Progenitor cell of endocrine pancreas (in vitro differentiated cells): ENCODE measurements at regions not wholly inside any gene's neighbourhood (a gene's known extent, or its start where the extent isn't known, plus 50 kb on each side); places are given as distances from the start of the nearest gene placed in this dataset.
A peak's percentile ranks its signal among the peaks of the same experiment; 100 is the strongest.

Experiments used
- DNase-seq: peaks from one replicate; pipeline ENCODE4 v3.0.0; 2021; ENCODE audit warnings: low spot score; ENCODE audit not compliant: unreplicated experiment
- H3K27ac Mint-ChIP-seq: 2 replicates; pipeline ENCODE4 v1.8.0; 2021; ENCODE audit warnings: mild to moderate bottlenecking, moderate library complexity, mixed read lengths
- H3K27me3 Mint-ChIP-seq: 2 replicates; pipeline ENCODE4 v1.8.0; 2021; ENCODE audit warnings: mixed read lengths
- H3K36me3 Mint-ChIP-seq: 2 replicates; pipeline ENCODE4 v1.8.0; 2022; ENCODE audit warnings: mixed read lengths; ENCODE audit not compliant: insufficient read depth
- H3K4me1 Mint-ChIP-seq: 2 replicates; pipeline ENCODE4 v1.8.0; 2021; ENCODE audit warnings: low read depth, mixed read lengths
- H3K4me3 Mint-ChIP-seq: 2 replicates; pipeline ENCODE4 v1.8.0; 2021; ENCODE audit warnings: low read depth, mild to moderate bottlenecking, moderate library complexity, mixed read lengths
- H3K9me3 Mint-ChIP-seq: 2 replicates; pipeline ENCODE4 v1.8.0; 2021; ENCODE audit warnings: low read depth, mixed read lengths
- CTCF ChIP-seq: fragments of 200-600 bp; sonication (generic); IDR thresholded peaks from one replicate; pipeline ENCODE4 v1.5.0; 2021; ENCODE audit warnings: antibody characterized with exemption, mild to moderate bottlenecking; ENCODE audit not compliant: unreplicated experiment

GRCh38 chr17:34167354-34167753 lies 87.7 kb upstream of the CCL2 start:
- TF ChIP-seq CTCF = no peak
- H3K27me3 Mint-ChIP-seq = peaks cover 4% of the 10 kb centered on the region
- no peak for DNase-seq
- H3K27ac Mint-ChIP-seq = peak overlapping the region; percentile 30
- no peak overlapping the region for H3K4me3 Mint-ChIP-seq
- peaks cover 2% of the 10 kb centered on the region for H3K9me3 Mint-ChIP-seq
- H3K4me1 Mint-ChIP-seq = no peaks in the 10 kb centered on the region
- no peaks in the 10 kb centered on the region for H3K36me3 Mint-ChIP-seq

GRCh38 chr17:34168989-34169388 lies 86.1 kb upstream of the CCL2 start:
- H3K27me3 Mint-ChIP-seq = peaks cover 4% of the 10 kb centered on the region
- no peak for DNase-seq
- no peak for TF ChIP-seq CTCF
- no peak overlapping the region for H3K27ac Mint-ChIP-seq
- no peaks in the 10 kb centered on the region for H3K4me1 Mint-ChIP-seq
- H3K9me3 Mint-ChIP-seq = peaks cover 4% of the 10 kb centered on the region
- no peaks in the 10 kb centered on the region for H3K36me3 Mint-ChIP-seq
- no peak overlapping the region for H3K4me3 Mint-ChIP-seq

- no peak for TF ChIP-seq CTCF
- Mint-ChIP-seq H3K27ac (no peak overlapping the region), H3K4me1 (no peaks in the 10 kb centered on the region), H3K36me3 (no peaks in the 10 kb centered on the region), H3K4me3 (no peak overlapping the region), H3K27me3 (peaks cover 2% of the 10 kb centered on the region), H3K9me3 (peaks cover 4% of the 10 kb centered on the region)
- DNase-seq = no peak
These were observed 85.6 kb upstream of the CCL2 start for GRCh38 chr17:34169496-34169895.

- Mint-ChIP-seq H3K9me3 (peaks cover 4% of the 10 kb centered on the region), H3K4me1 (no peaks in the 10 kb centered on the region), H3K4me3 (no peak overlapping the region), H3K27me3 (no peaks in the 10 kb centered on the region), H3K36me3 (no peaks in the 10 kb centered on the region), H3K27ac (no peak overlapping the region)
- DNase-seq = peak; percentile 45
- peak; percentile 84 for TF ChIP-seq CTCF
These were observed 83.8 kb upstream of the CCL2 start for GRCh38 chr17:34171245-34171818.

GRCh38 chr17:34172390-34172918 lies 82.6 kb upstream of the CCL2 start:
- no peak for TF ChIP-seq CTCF
- H3K27ac Mint-ChIP-seq = no peak overlapping the region
- no peak for DNase-seq

More at GRCh38 chr17:34172390-34172918, 82.6 kb upstream of the CCL2 start:
- no peak overlapping the region for H3K4me3 Mint-ChIP-seq
- H3K4me1 Mint-ChIP-seq = no peaks in the 10 kb centered on the region
- H3K36me3 Mint-ChIP-seq = no peaks in the 10 kb centered on the region
- no peaks in the 10 kb centered on the region for H3K27me3 Mint-ChIP-seq
- H3K9me3 Mint-ChIP-seq = peaks cover 4% of the 10 kb centered on the region
